Bone marrow (tissue), 2 donors: ENCODE measurements at regions not wholly inside any gene's neighbourhood (a gene's known extent, or its start where the extent isn't known, plus 50 kb on each side); places are given as distances from the start of the nearest gene placed in this dataset.

ENCODE experiments used
- DNase-seq, 2 donors: peaks; one replicate each; lab custom pipeline; 2025; lab: John Stamatoyannopoulos, UW

GRCh38 chr5:152882621-152883020 is 477.5 kb upstream of the NMUR2 start:
- DNase-seq, result no peak

DNA sequence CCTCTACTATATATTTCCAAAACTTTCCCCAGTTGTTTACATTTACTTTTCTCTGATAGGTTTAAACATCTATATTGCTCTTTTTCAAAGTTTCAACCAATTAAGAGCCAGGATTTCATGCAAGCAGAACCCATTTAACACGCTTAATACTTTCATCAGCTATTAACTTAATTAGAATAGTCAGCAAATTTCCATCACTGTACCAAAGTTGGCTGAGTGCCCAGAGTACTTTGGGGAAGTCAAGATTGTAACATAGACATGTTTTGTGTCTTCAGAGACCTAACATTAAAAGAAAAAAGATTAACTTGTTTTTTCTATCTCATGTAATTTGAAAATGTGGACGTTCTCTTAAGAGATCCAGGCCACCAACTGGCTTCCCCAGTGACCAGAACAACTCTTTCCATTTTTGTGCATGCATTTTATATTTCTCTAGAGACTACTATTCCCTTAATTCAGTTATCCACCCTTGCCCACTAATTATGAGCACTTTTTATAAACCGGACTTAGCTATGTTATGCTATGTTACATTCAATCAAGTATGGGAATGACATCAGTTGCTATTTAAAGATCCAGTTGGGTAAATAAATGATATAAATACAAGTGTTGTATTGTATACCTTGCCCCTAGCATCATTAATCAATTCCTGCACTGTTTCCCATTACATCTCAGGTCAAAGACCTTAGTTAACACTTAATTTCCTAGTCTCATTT is 478.1 kb upstream of the NMUR2 start:
- DNase-seq, result no peak

DNA sequence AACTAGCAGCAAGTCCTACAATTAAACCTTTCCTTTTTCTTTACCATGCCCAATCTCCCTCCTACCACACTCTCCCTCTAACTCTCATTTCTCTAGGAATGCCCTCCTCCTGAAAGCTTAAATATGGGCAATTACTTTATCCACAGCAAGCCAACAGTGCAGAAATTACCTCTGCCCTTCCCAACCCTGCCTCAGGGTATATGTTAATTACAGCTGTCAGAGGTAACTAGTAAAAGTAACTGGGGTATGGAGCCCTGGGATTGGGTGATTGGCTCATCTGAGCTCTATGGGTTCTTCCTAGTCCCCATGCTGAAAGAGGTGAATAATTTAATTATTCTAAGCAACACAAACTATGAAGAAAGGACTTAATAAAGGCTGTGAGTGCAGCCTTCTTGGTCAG is 478.9 kb upstream of the NMUR2 start:
- DNase-seq, result no peak

- no peak for DNase-seq
Observed at GRCh38 chr5:152900332-152900731, 495.3 kb upstream of the NMUR2 start.

DNA sequence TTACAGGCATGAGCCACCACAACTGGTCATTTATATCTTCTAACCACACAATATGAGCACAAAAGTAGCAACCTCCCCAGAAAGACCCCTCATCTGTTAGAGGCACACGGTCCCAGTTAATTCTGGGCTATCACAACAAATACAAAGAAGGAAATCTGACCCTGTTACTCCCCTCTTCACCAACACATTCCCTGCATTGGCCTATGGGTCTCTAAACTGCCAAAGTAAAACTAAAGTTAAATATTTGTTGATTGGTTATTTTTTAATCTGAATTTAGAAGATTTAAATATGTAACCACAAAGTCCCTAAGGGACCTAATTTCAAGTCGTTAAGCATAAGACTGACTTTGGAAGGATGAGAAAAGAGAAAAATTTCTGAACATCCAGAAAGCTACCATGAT is 496.7 kb upstream of the NMUR2 start:
- DNase-seq, result no peak

- no peak for DNase-seq
Observed at GRCh38 chr5:152905286-152905685, 500.2 kb upstream of the NMUR2 start.

GRCh38 chr5:152907488-152908245 is 502.6 kb upstream of the NMUR2 start:
- DNase-seq, result no peak

GRCh38 chr5:152912924-152913323 is 507.8 kb upstream of the NMUR2 start:
- DNase-seq, result no peak

DNA sequence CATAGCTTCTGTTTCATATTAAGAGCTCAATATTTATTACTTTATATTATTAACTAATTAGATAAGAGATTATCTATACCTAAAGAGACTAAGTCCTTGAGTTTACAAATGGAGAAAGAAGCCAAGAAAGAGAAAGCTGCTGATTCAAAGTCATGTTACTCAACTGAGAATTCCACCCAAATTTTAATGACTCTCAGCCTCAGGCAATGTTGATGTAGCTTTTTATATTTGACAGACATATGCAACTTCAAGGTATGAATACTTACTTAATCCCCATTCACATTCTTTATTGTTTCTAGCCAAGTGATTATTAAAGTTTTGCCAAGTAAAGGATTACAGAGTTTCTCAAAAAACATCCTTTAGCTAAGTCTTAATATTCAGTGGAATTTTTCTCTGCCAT is 527.5 kb upstream of the NMUR2 start:
- DNase-seq, result no peak

DNA sequence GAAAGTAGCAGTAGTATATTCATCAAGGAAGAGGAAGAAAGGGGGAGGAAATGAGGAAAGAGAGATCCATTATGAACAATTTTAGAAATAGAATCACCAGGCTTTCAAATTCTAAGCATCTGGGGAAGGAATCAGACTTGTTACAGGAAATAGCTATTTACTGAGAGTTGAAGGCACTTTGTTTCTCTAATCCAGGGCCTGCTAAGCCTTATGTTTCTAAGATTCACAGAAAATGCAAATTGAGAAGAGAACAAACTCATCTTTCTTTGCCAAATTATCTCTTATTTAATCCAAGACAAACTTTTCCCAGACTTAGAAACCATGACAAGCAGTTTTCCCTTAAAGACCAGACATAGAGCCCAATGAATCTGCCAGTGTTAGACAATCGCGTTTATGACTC is 528.0 kb upstream of the NMUR2 start:
- no peak for DNase-seq

DNA sequence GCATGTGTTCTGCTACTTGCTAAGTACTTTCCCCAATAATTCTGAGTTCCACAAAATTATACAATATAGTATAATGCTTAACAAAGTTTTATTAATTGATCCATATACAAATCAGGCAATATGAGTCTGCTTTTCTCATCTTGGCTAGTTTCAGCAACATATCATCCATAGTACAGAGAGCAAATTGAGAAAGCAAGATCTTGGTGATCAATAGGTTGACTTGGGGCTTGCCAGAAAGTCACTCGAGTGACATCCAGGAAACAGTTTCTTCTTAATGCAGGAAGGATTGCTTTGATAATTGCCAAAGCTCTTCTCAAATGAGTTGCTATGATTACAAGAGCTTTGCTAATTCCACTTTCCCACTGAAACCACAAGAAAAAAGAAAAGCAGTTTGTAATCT is 533.6 kb upstream of the NMUR2 start:
- DNase-seq, result no peak

DNA sequence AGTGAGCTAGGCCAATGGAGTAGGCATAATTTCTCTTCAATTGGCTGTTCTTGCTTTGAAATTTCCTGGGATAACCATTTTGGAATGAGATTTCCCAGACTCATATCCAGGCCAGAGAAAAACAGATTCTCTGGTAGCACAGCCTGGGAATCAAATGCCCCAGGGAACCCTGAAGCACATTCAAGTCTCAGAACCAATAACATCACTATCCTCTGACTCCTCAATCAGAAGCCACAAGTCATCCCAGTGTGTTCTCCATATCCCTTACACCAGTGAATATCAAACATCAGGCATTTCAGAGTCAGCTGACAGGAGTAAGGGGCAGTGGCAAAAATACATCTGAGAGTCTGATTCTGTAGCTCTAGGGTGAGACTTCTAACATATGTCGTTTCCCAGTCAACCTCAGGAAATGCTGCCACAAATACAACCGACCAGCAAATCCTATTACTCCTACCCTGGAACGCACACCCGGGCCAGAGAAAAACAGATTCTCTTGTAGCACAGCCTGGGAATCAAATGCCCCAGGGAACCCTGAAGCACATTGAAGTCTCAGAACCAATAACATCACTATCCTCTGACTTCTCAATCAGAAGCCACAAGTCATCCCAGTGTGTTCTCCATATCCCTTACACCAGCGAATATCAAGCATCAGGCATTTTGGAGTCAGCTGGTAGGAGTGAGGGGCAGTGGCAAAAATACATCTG is 537.7 kb upstream of the NMUR2 start:
- no peak for DNase-seq

DNA sequence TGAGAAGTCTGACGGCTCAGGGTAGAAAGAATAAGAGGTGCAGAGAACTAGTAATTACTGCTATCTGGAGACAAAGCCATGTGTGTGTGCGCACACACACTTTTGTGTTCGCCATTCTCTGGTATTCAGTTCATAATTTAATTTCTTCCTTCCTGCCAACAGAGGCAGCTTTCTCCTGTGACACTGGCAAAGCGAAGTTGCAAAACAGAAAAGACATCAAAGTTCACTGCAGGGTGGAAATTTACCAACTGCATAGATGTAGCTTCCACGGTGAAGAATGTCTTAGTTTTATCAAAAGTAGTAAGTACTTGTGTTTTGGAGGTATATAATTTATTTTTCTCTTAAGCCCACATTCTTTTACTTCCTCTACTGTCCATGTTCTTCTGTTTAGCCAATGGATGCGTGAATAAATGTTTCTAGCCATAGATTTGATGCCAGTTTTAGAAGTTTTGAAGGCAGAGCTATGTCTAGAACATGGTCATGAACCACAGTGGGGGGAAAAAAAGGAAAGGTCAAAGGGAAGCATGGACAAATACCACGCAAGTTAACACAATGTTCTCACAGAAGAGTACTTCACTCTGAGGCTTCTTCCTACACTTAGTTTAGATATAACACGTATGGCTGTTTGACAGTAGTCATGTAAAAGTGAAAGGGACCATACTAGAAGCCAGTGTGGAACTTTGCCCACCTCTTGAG is 536.5 kb upstream of the GRIA1 start:
- DNase-seq, result no peak

- no peak for DNase-seq
Observed at GRCh38 chr5:152956943-152957613, 533.4 kb upstream of the GRIA1 start.

DNA sequence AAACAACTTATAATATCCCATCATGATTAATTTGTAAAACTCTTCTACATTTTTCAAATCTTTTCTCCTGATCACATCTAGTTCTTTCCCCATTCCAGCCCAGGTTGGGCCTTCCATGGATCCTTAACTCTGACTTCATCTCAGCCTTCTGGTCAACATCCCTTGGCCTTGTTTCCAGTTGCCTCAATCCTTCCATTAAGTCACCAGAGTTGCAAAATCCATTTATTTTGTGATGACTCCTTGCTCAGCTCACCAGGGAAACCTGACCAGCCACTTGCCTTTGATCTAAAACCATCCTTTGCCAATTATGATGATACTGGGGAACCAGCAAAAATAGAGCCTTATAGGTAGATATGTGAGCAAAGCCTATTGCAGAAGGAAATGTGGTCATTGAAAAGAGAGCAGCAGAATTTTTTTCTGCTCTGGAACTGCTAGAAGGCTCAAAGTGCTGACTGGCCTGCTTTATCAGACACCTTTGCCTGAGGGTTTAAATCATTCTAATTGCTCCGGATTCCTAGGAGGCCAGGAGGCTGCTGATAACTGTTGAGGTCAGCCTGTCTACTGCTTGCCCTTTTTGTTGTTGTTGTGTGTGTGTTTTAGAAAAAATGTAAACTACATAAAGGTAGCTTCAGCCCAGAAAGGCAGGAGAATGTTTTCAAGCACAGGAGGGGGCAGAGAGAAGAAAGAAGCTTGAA is 512.2 kb upstream of the GRIA1 start:
- no peak for DNase-seq

DNA sequence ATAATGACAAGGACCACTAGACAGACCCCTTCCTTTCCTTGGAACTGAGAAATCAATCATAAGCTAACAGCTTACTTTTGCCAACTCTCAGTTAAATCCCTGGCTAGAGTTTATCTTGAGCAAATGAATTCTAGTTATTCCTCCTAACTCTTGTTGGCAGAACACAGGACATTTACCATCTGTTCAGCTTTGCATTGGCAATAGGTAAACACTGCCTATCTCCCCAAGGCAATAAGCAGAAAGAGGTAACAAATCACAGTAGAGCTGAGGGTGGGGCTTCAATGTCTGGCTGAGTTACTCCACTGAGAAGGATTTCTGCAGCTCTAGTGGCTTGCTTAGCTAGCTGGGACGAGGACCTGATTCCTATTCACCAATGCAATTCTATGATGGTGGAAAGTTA is 503.3 kb upstream of the GRIA1 start:
- no peak for DNase-seq

GRCh38 chr5:152990217-152990616 is 500.3 kb upstream of the GRIA1 start:
- no peak for DNase-seq

GRCh38 chr5:152990649-152991048 is 499.8 kb upstream of the GRIA1 start:
- DNase-seq, result no peak

DNA sequence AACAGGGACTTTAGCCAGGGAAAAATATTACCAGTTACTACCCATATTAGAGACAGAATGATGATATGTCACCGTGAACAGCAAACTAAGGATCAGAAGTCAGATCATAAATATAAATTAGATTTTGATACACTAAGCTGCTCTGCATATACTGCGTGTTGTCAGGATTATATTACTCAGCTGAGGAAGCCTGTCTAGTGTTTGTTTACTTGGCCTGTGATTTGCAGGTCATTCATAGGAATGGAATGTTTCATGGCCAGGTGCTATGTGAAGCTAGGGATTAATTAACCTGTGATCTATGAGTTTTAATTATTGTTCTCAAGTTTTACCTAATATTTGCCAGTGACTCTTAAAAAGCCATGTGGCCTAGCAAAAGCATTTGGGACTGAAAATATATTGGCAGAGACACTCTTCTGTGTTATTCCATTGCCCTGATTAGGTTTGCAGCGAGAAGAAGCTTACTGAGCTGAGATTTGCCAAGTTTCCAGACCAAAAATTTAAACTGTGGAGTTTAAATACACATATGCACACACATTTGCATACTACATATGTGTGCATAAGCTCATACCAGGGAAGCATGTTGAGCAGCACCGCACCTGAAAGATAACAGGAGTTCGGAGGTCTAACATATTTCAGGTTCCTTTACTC is 496.3 kb upstream of the GRIA1 start:
- no peak for DNase-seq

DNA sequence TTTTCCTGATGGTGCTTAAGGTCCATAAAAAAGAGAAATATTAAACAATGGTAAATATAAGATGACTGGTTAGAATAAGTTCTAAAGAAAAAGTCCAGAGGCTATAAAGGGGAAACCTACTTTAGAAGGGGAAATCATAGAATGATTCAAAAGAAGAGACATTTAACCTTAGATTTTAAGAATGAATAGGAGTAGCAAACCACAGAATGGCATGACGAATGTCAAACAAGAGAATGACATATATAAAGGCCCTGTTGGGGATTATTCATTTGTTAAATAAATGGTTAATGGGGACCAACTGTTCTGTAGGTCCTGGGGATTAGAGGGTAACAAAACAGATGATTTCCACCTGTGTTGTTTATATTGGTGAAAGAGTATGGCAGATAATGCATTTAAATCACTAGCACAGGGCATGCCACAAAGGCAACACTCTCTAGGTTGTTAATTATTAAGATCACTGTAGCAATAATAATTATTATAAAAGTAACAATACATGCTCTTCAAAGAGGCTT is 495.2 kb upstream of the GRIA1 start:
- DNase-seq, result no peak

GRCh38 chr5:153005711-153006110 is 484.8 kb upstream of the GRIA1 start:
- DNase-seq, result no peak
